OCI-LY7 (cell line): ENCODE measurements at regions not wholly inside any gene's neighbourhood (a gene's known extent, or its start where the extent isn't known, plus 50 kb on each side); places are given as distances from the start of the nearest gene placed in this dataset.

ENCODE experiments used
- EZH2phosphoT487 ChIP-seq: fragments of 200-600 bp; sonication (generic); IDR thresholded peaks from 2 replicates; pipeline ENCODE4 v1.6.1; 2018; ENCODE audit warnings: low read depth, borderline replicate concordance, mild to moderate bottlenecking, mixed run types, antibody characterized with exemption, low read length, moderate library complexity, mixed read lengths
- TF ChIP-seq, protein P1 (sequence below): fragments of 200-600 bp; sonication (generic); conservative IDR thresholded peaks from 2 replicates; pipeline ENCODE4 v1.5.1; 2014; ENCODE audit warnings: mild to moderate bottlenecking, antibody characterized with exemption, low read length, moderate library complexity, mixed read lengths

DNA sequence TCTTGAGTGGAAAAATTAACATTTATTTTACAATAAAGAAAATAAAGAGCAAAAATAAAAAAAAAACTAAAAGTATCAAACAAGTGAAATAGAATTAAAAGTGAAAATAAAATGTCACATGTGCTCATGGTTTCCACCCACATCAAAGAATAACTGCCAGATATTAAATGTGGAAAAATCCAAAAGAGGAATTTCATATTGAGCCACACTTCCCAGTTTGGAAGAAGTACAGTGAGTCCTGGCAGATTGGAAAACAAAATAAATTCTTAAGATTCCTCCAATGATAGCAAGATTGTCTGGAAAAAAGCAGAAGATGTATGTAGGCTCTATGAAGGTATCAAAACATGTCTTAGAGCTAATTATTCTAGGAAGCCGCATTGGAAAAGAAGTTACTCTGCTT, 1019.5 kb downstream of the SLC6A15 start:
- TF ChIP-seq, protein P1, sequence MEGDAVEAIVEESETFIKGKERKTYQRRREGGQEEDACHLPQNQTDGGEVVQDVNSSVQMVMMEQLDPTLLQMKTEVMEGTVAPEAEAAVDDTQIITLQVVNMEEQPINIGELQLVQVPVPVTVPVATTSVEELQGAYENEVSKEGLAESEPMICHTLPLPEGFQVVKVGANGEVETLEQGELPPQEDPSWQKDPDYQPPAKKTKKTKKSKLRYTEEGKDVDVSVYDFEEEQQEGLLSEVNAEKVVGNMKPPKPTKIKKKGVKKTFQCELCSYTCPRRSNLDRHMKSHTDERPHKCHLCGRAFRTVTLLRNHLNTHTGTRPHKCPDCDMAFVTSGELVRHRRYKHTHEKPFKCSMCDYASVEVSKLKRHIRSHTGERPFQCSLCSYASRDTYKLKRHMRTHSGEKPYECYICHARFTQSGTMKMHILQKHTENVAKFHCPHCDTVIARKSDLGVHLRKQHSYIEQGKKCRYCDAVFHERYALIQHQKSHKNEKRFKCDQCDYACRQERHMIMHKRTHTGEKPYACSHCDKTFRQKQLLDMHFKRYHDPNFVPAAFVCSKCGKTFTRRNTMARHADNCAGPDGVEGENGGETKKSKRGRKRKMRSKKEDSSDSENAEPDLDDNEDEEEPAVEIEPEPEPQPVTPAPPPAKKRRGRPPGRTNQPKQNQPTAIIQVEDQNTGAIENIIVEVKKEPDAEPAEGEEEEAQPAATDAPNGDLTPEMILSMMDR, result no peak
- TF ChIP-seq EZH2phosphoT487, result no peak
